CD4-positive, CD25-positive, alpha-beta regulatory T cell (primary cell): ENCODE measurements at regions not wholly inside any gene's neighbourhood (a gene's known extent, or its start where the extent isn't known, plus 50 kb on each side); places are given as distances from the start of the nearest gene placed in this dataset.

Experiments used
- ATAC-seq, 2 donors: fragments of 150-1000 bp; cut with Tn5 transposase; one replicate each; pipeline ENCODE4 v1.10.0; 2021; ENCODE audit warnings: low read depth in 2 of 2, moderate number of reproducible peaks in 2 of 2, moderate library complexity in 1 of 2
- DNase-seq, 3 donors: peaks; one replicate each; pipeline versions ENCODE4 v3.0.0 to v3.0.0-alpha.2; 2012 to 2022; ENCODE audit warnings: mixed read lengths in 1 of 3
- H3K27ac ChIP-seq: one replicate; pipeline ENCODE4 v1.7.0; 2013; ENCODE audit warnings: mild to moderate bottlenecking, low read length; ENCODE audit not compliant: insufficient read depth, poor library complexity, severe bottlenecking
- H3K27me3 ChIP-seq: one replicate; pipeline ENCODE4 v1.7.0; 2013; ENCODE audit warnings: low read length; ENCODE audit not compliant: control insufficient read depth, insufficient read depth
- H3K36me3 ChIP-seq: one replicate; pipeline ENCODE4 v1.7.0; 2013; ENCODE audit warnings: mild to moderate bottlenecking, low read length, moderate library complexity; ENCODE audit not compliant: control insufficient read depth, insufficient read depth
- H3K4me1 ChIP-seq: 2 replicates; pipeline ENCODE4 v1.7.0; 2013; ENCODE audit warnings: mild to moderate bottlenecking, low read length; ENCODE audit not compliant: insufficient read depth, control insufficient read depth, poor library complexity, severe bottlenecking
- H3K4me3 ChIP-seq: one replicate; pipeline ENCODE4 v1.7.0; 2013; ENCODE audit warnings: low read depth, mild to moderate bottlenecking, low read length, moderate library complexity
- H3K9me3 ChIP-seq, 2 experiments: 1 replicate in 1 of 2; 2 replicates in 1 of 2; pipeline ENCODE4 v1.7.0; 2013; ENCODE audit warnings: low read length in 2 of 2, mild to moderate bottlenecking in 1 of 2, moderate library complexity in 1 of 2; ENCODE audit not compliant: control insufficient read depth in 2 of 2
- H3K27ac Mint-ChIP-seq, 3 donors: one replicate each; pipeline ENCODE4 v1.8.0; 2020 to 2022; ENCODE audit warnings: mild to moderate bottlenecking in 3 of 3, mixed read lengths in 3 of 3, moderate library complexity in 2 of 3
- H3K27me3 Mint-ChIP-seq: one replicate; pipeline ENCODE4 v1.8.0; 2022; ENCODE audit warnings: mild to moderate bottlenecking, mixed read lengths
- H3K36me3 Mint-ChIP-seq: one replicate; pipeline ENCODE4 v1.8.0; 2020; ENCODE audit warnings: mixed read lengths
- H3K4me1 Mint-ChIP-seq, 4 donors: one replicate each; pipeline ENCODE4 v1.8.0; 2020 to 2022; ENCODE audit warnings: mixed read lengths in 4 of 4, mild to moderate bottlenecking in 1 of 4
- H3K4me3 Mint-ChIP-seq, 4 donors: one replicate each; pipeline ENCODE4 v1.8.0; 2020 to 2022; ENCODE audit warnings: mild to moderate bottlenecking in 4 of 4, mixed read lengths in 4 of 4, moderate library complexity in 3 of 4
- H3K9me3 Mint-ChIP-seq, 7 donors: one replicate each; pipeline ENCODE4 v1.8.0; 2020 to 2022; ENCODE audit warnings: mixed read lengths in 7 of 7, mild to moderate bottlenecking in 3 of 7, moderate library complexity in 2 of 7

- H3K36me3 Mint-ChIP-seq = no peaks in the 10 kb centered on the region
Measured at GRCh38 chr6:113466526-113466925, 390.6 kb upstream of the MARCKS start.

GRCh38 chr6:113475392-113475791 lies 381.8 kb upstream of the MARCKS start:
- Histone ChIP-seq H3K4me3 (no peak overlapping the region), H3K36me3 (no peaks in the 10 kb centered on the region), H3K27ac (no peak overlapping the region), H3K4me1 (no peaks in the 10 kb centered on the region), H3K27me3 (no peaks in the 10 kb centered on the region), H3K9me3 (no peaks in the 10 kb centered on the region)
- H3K27me3 Mint-ChIP-seq = peaks cover 4% of the 10 kb centered on the region
- ATAC-seq = no peak
- no peak for DNase-seq
- no peak overlapping the region for H3K27ac Mint-ChIP-seq
- no peaks in the 10 kb centered on the region for H3K36me3 Mint-ChIP-seq
- no peaks in the 10 kb centered on the region for H3K4me1 Mint-ChIP-seq
- no peak overlapping the region for H3K4me3 Mint-ChIP-seq
- H3K9me3 Mint-ChIP-seq = peaks cover 0 to 6% (median 4%) of the 10 kb centered on the region in 7 donors

More at GRCh38 chr6:113466526-113466925, 390.6 kb upstream of the MARCKS start:
- Histone ChIP-seq H3K4me3 (no peak overlapping the region), H3K36me3 (no peaks in the 10 kb centered on the region), H3K27me3 (no peaks in the 10 kb centered on the region), H3K4me1 (no peaks in the 10 kb centered on the region), H3K27ac (no peak overlapping the region), H3K9me3 (no peaks in the 10 kb centered on the region)
- Mint-ChIP-seq H3K9me3 (peaks cover 1 to 10% (median 3%) of the 10 kb centered on the region in 7 donors), H3K4me3 (no peak overlapping the region), H3K4me1 (no peaks in the 10 kb centered on the region), H3K27me3 (no peaks in the 10 kb centered on the region), H3K27ac (no peak overlapping the region)
- ATAC-seq = no peak
- no peak for DNase-seq

GRCh38 chr6:113476937-113477839 lies 380.0 kb upstream of the MARCKS start:
- no peaks in the 10 kb centered on the region for H3K36me3 Mint-ChIP-seq

GRCh38 chr6:113480616-113481015 lies 376.5 kb upstream of the MARCKS start:
- Mint-ChIP-seq H3K4me3 (no peak overlapping the region), H3K27ac (no peak overlapping the region)

More at GRCh38 chr6:113476937-113477839, 380.0 kb upstream of the MARCKS start:
- H3K9me3 ChIP-seq = no peaks in the 10 kb centered on the region
- H3K27ac ChIP-seq = no peak overlapping the region
- H3K9me3 Mint-ChIP-seq = peaks cover 0 to 4% (median 3%) of the 10 kb centered on the region in 7 donors
- H3K4me3 Mint-ChIP-seq = no peak overlapping the region
- ATAC-seq (no peak), DNase-seq (no peak)
- peaks cover 4% of the 10 kb centered on the region for H3K27me3 Mint-ChIP-seq
- no peaks in the 10 kb centered on the region for H3K4me1 Mint-ChIP-seq
- H3K36me3 ChIP-seq = no peaks in the 10 kb centered on the region
- H3K4me1 ChIP-seq = no peaks in the 10 kb centered on the region
- no peaks in the 10 kb centered on the region for H3K27me3 ChIP-seq
- no peak overlapping the region for H3K27ac Mint-ChIP-seq
- H3K4me3 ChIP-seq = no peak overlapping the region

GRCh38 chr6:113481458-113481857 lies 375.7 kb upstream of the MARCKS start:
- no peaks in the 10 kb centered on the region for H3K4me1 Mint-ChIP-seq
- H3K4me3 Mint-ChIP-seq = no peak overlapping the region
- DNase-seq = no peak
- H3K9me3 Mint-ChIP-seq = no peaks in the 10 kb centered on the region
- no peaks in the 10 kb centered on the region for H3K9me3 ChIP-seq
- H3K27ac Mint-ChIP-seq = no peak overlapping the region
- H3K36me3 Mint-ChIP-seq = no peaks in the 10 kb centered on the region
- no peak for ATAC-seq
- H3K27me3 Mint-ChIP-seq = peaks cover 2% of the 10 kb centered on the region
- no peaks in the 10 kb centered on the region for H3K27me3 ChIP-seq
- H3K27ac ChIP-seq = no peak overlapping the region
- no peaks in the 10 kb centered on the region for H3K4me1 ChIP-seq
- no peak overlapping the region for H3K4me3 ChIP-seq
- no peaks in the 10 kb centered on the region for H3K36me3 ChIP-seq

More at GRCh38 chr6:113480616-113481015, 376.5 kb upstream of the MARCKS start:
- H3K27me3 ChIP-seq = no peaks in the 10 kb centered on the region
- H3K36me3 ChIP-seq = no peaks in the 10 kb centered on the region
- no peaks in the 10 kb centered on the region for H3K4me1 ChIP-seq
- H3K36me3 Mint-ChIP-seq = no peaks in the 10 kb centered on the region
- no peaks in the 10 kb centered on the region for H3K9me3 ChIP-seq
- no peak overlapping the region for H3K4me3 ChIP-seq
- no peaks in the 10 kb centered on the region for H3K9me3 Mint-ChIP-seq
- ATAC-seq (no peak), DNase-seq (no peak)
- no peaks in the 10 kb centered on the region for H3K4me1 Mint-ChIP-seq
- H3K27ac ChIP-seq = no peak overlapping the region
- peaks cover 4% of the 10 kb centered on the region for H3K27me3 Mint-ChIP-seq

- Mint-ChIP-seq H3K9me3 (no peaks in the 10 kb centered on the region), H3K36me3 (no peaks in the 10 kb centered on the region), H3K27me3 (no peaks in the 10 kb centered on the region), H3K4me3 (no peak overlapping the region), H3K4me1 (no peaks in the 10 kb centered on the region), H3K27ac (no peak overlapping the region)
- H3K27ac ChIP-seq = no peak overlapping the region
- DNase-seq = no peak
- H3K36me3 ChIP-seq = no peaks in the 10 kb centered on the region
- no peaks in the 10 kb centered on the region for H3K27me3 ChIP-seq
- no peak overlapping the region for H3K4me3 ChIP-seq
- no peaks in the 10 kb centered on the region for H3K4me1 ChIP-seq
- H3K9me3 ChIP-seq = no peaks in the 10 kb centered on the region
- ATAC-seq = no peak
Measured at GRCh38 chr6:113481910-113482309, 375.2 kb upstream of the MARCKS start.

- no peaks in the 10 kb centered on the region for H3K36me3 Mint-ChIP-seq
- no peaks in the 10 kb centered on the region for H3K4me1 Mint-ChIP-seq
- H3K4me3 Mint-ChIP-seq = no peak overlapping the region
- Histone ChIP-seq H3K27ac (no peak overlapping the region), H3K36me3 (no peaks in the 10 kb centered on the region), H3K9me3 (no peaks in the 10 kb centered on the region), H3K4me3 (no peak overlapping the region), H3K27me3 (no peaks in the 10 kb centered on the region), H3K4me1 (no peaks in the 10 kb centered on the region)
- H3K27ac Mint-ChIP-seq = peak overlapping the region in 1 of 3 donors; percentile 0
- no peak for ATAC-seq
- no peaks in the 10 kb centered on the region for H3K27me3 Mint-ChIP-seq
- no peak for DNase-seq
- H3K9me3 Mint-ChIP-seq = no peaks in the 10 kb centered on the region
Measured at GRCh38 chr6:113482771-113483170, 374.4 kb upstream of the MARCKS start.

GRCh38 chr6:113486199-113486598 lies 370.9 kb upstream of the MARCKS start:
- DNase-seq (no peak), ATAC-seq (no peak)
- Histone ChIP-seq H3K27ac (no peak overlapping the region), H3K4me1 (no peaks in the 10 kb centered on the region), H3K9me3 (no peaks in the 10 kb centered on the region), H3K27me3 (no peaks in the 10 kb centered on the region), H3K36me3 (no peaks in the 10 kb centered on the region), H3K4me3 (no peak overlapping the region)
- no peaks in the 10 kb centered on the region for H3K9me3 Mint-ChIP-seq
- no peaks in the 10 kb centered on the region for H3K27me3 Mint-ChIP-seq
- H3K36me3 Mint-ChIP-seq = no peaks in the 10 kb centered on the region
- no peak overlapping the region for H3K4me3 Mint-ChIP-seq
- no peaks in the 10 kb centered on the region for H3K4me1 Mint-ChIP-seq
- no peak overlapping the region for H3K27ac Mint-ChIP-seq
